Neuronal stem cell (in vitro differentiated cells): ENCODE measurements at regions not wholly inside any gene's neighbourhood (a gene's known extent, or its start where the extent isn't known, plus 50 kb on each side); places are given as distances from the start of the nearest gene placed in this dataset.

Experiments
- DNase-seq: peaks from one replicate; pipeline ENCODE4 v3.0.0-alpha.2; 2013; ENCODE audit warnings: low spot score
- H2AFZ ChIP-seq: one replicate; pipeline ENCODE4 v1.6.1; 2013; ENCODE audit warnings: mild to moderate bottlenecking, low read length, inconsistent platforms
- H2AK5ac ChIP-seq: 2 replicates; pipeline ENCODE4 v1.6.1; 2013; ENCODE audit warnings: low read depth, mild to moderate bottlenecking, inconsistent platforms, low read length, moderate library complexity, mixed read lengths
- H2BK120ac ChIP-seq: 2 replicates; pipeline ENCODE4 v1.6.1; 2013; ENCODE audit warnings: low read depth, mild to moderate bottlenecking, inconsistent platforms, low read length, moderate library complexity, mixed read lengths
- H2BK12ac ChIP-seq: one replicate; pipeline ENCODE4 v1.6.1; 2013; ENCODE audit warnings: low read length, inconsistent platforms
- H2BK15ac ChIP-seq: 2 replicates; pipeline ENCODE4 v1.6.1; 2013; ENCODE audit warnings: mild to moderate bottlenecking, low read length, inconsistent platforms, mixed read lengths
- H2BK5ac ChIP-seq: one replicate; pipeline ENCODE4 v1.6.1; 2013; ENCODE audit warnings: inconsistent platforms, mild to moderate bottlenecking, low read length, moderate library complexity
- H3K14ac ChIP-seq: one replicate; pipeline ENCODE4 v1.6.1; 2013; ENCODE audit warnings: low read length, inconsistent platforms
- H3K18ac ChIP-seq: 2 replicates; pipeline ENCODE4 v1.6.1; 2013; ENCODE audit warnings: low read length, inconsistent platforms
- H3K23ac ChIP-seq: 2 replicates; pipeline ENCODE4 v1.6.1; 2013; ENCODE audit warnings: low read depth, mild to moderate bottlenecking, mixed read lengths, low read length, inconsistent platforms; ENCODE audit not compliant: poor library complexity
- H3K27ac ChIP-seq: replicated peaks from 3 replicates; pipeline ENCODE4 v1.5.1; 2013; ENCODE audit warnings: low read length, inconsistent platforms
- H3K27me3 ChIP-seq, 3 experiments: 2 replicates each; pipeline ENCODE4 v1.6.1; 2013; ENCODE audit warnings: low read length in 3 of 3, mild to moderate bottlenecking in 2 of 3, inconsistent platforms in 1 of 3, low read depth in 1 of 3, mixed read lengths in 1 of 3, moderate library complexity in 1 of 3; ENCODE audit not compliant: control insufficient read depth in 3 of 3, insufficient read depth in 3 of 3
- H3K36me3 ChIP-seq, 2 donors: replicated peaks in 1 of 2; 2 replicates each; pipeline ENCODE4 v1.6.1; 2013; ENCODE audit warnings: low read length in 2 of 2; ENCODE audit not compliant: control insufficient read depth in 2 of 2, insufficient read depth in 2 of 2
- H3K4ac ChIP-seq: 2 replicates; pipeline ENCODE4 v1.6.1; 2013; ENCODE audit warnings: inconsistent platforms, mild to moderate bottlenecking, low read length, moderate library complexity
- H3K4me1 ChIP-seq, 2 donors: 1 replicate in 1 of 2; 2 replicates in 1 of 2; pipeline ENCODE4 v1.6.1; 2013; ENCODE audit warnings: low read length in 2 of 2, low read depth in 1 of 2; ENCODE audit not compliant: control insufficient read depth in 2 of 2, insufficient read depth in 1 of 2
- H3K4me2 ChIP-seq: one replicate; pipeline ENCODE4 v1.6.1; 2013; ENCODE audit warnings: mild to moderate bottlenecking, low read length, inconsistent platforms; ENCODE audit not compliant: insufficient read depth, poor library complexity, severe bottlenecking
- H3K4me3 ChIP-seq, 2 donors: 2 replicates each; pipeline ENCODE4 v1.5.1; 2013; ENCODE audit warnings: low read length in 2 of 2, mild to moderate bottlenecking in 2 of 2, inconsistent platforms in 1 of 2, moderate library complexity in 1 of 2
- H3K79me1 ChIP-seq: one replicate; pipeline ENCODE4 v1.6.1; 2013; ENCODE audit warnings: low read depth, mild to moderate bottlenecking, inconsistent platforms, low read length, moderate library complexity
- H3K9ac ChIP-seq: one replicate; pipeline ENCODE4 v1.6.1; 2013; ENCODE audit warnings: mild to moderate bottlenecking, low read depth, low read length, inconsistent platforms; ENCODE audit not compliant: poor library complexity
- H3K9me3 ChIP-seq, 2 donors: replicated peaks in 1 of 2; 2 replicates each; pipeline versions ENCODE3 to v1.6.1; 2013; ENCODE audit warnings: low read length in 2 of 2, mild to moderate bottlenecking in 2 of 2, inconsistent platforms in 1 of 2, low read depth in 1 of 2, mixed read lengths in 1 of 2, moderate library complexity in 1 of 2; ENCODE audit not compliant: control insufficient read depth in 2 of 2, insufficient read depth in 1 of 2
- H4K8ac ChIP-seq: one replicate; pipeline ENCODE4 v1.6.1; 2013; ENCODE audit warnings: low read depth, mild to moderate bottlenecking, inconsistent platforms, low read length, moderate library complexity
- H4K91ac ChIP-seq: one replicate; pipeline ENCODE4 v1.6.1; 2013; ENCODE audit warnings: low read length, low read depth, mild to moderate bottlenecking, inconsistent platforms; ENCODE audit not compliant: poor library complexity
- WGBS, 2 donors: extraction: QIAGEN DNeasy Blood & Tissue Kit; methylation state at CpG; one replicate each; pipeline ENCODE4 v1.1.7; 2013; ENCODE audit warnings: missing lambda C conversion rate in 2 of 2, mixed read lengths in 1 of 2; ENCODE audit not compliant: insufficient read length in 2 of 2, insufficient replicate concordance in 1 of 2; ENCODE audit errors: extremely low coverage in 2 of 2; 5-methylcytosine and 5-hydroxymethylcytosine counted together

GRCh38 chr12:93005928-93006392 is 76.9 kb upstream of the EEA1 start:
- Histone ChIP-seq H3K23ac (no peak overlapping the region), H3K79me1 (no peaks in the 10 kb centered on the region), H2BK12ac (no peak overlapping the region), H3K4ac (no peak overlapping the region), H3K27me3 (peaks cover 0 to 3% (median 0%) of the 10 kb centered on the region in 3 experiments), H4K8ac (no peak overlapping the region), H4K91ac (no peak overlapping the region), H3K27ac (no peak overlapping the region), H3K9ac (no peak overlapping the region), H3K4me1 (peaks cover 0 to 6% of the 10 kb centered on the region in 2 donors), H2BK5ac (no peak overlapping the region), H3K9me3 (no peaks in the 10 kb centered on the region), H3K4me3 (no peak overlapping the region), H2BK15ac (no peak overlapping the region), H2AK5ac (no peak overlapping the region), H3K14ac (no peak overlapping the region), H2BK120ac (no peak overlapping the region), H3K18ac (peak overlapping the region; percentile 29), H3K4me2 (no peak overlapping the region), H3K36me3 (no peaks in the 10 kb centered on the region), H2AFZ (no peak overlapping the region)
- DNase-seq = no peak
- no CpG with 5 or more reads among the region's 8 CpGs for WGBS, 2 donors

GRCh38 chr12:93006471-93007208 is 77.5 kb upstream of the EEA1 start:
- no peak overlapping the region for H2AK5ac ChIP-seq
- H3K23ac ChIP-seq = no peak overlapping the region
- no peak overlapping the region for H3K14ac ChIP-seq
- no peak overlapping the region for H3K27ac ChIP-seq
- no peak overlapping the region for H3K9ac ChIP-seq
- no peak overlapping the region for H3K4me3 ChIP-seq
- no peak overlapping the region for H2BK5ac ChIP-seq
- H3K4me1 ChIP-seq = peaks cover 0 to 9% of the 10 kb centered on the region in 2 donors
- DNase-seq = no peak
- no peak overlapping the region for H2BK15ac ChIP-seq
- H2AFZ ChIP-seq = no peak overlapping the region
- H3K9me3 ChIP-seq = no peaks in the 10 kb centered on the region
- no CpG with 5 or more reads among the region's 5 CpGs for WGBS, 2 donors
- H3K27me3 ChIP-seq = peaks cover 0 to 3% (median 0%) of the 10 kb centered on the region in 3 experiments
- H3K36me3 ChIP-seq = no peaks in the 10 kb centered on the region
- no peak overlapping the region for H2BK12ac ChIP-seq
- no peak overlapping the region for H4K91ac ChIP-seq
- H3K18ac ChIP-seq = no peak overlapping the region
- no peak overlapping the region for H2BK120ac ChIP-seq
- H3K4me2 ChIP-seq = no peak overlapping the region
- no peak overlapping the region for H3K4ac ChIP-seq
- H3K79me1 ChIP-seq = no peaks in the 10 kb centered on the region
- no peak overlapping the region for H4K8ac ChIP-seq

GRCh38 chr12:93007544-93007943 is 78.4 kb upstream of the EEA1 start:
- no CpG with 5 or more reads among the region's 4 CpGs for WGBS, 2 donors
- H2AK5ac ChIP-seq = no peak overlapping the region
- no peak overlapping the region for H2AFZ ChIP-seq
- no peaks in the 10 kb centered on the region for H3K9me3 ChIP-seq
- no peak overlapping the region for H2BK12ac ChIP-seq
- H3K4ac ChIP-seq = no peak overlapping the region
- no peak overlapping the region for H3K14ac ChIP-seq
- H3K4me1 ChIP-seq = peaks cover 0 to 9% of the 10 kb centered on the region in 2 donors
- no peak for DNase-seq
- no peak overlapping the region for H3K23ac ChIP-seq
- H4K8ac ChIP-seq = no peak overlapping the region
- H3K9ac ChIP-seq = no peak overlapping the region
- no peak overlapping the region for H2BK120ac ChIP-seq
- H3K79me1 ChIP-seq = no peaks in the 10 kb centered on the region
- H3K36me3 ChIP-seq = no peaks in the 10 kb centered on the region
- H2BK15ac ChIP-seq = no peak overlapping the region
- H3K18ac ChIP-seq = no peak overlapping the region
- H3K27me3 ChIP-seq = peaks cover 0 to 3% (median 0%) of the 10 kb centered on the region in 3 experiments
- H3K27ac ChIP-seq = no peak overlapping the region
- H4K91ac ChIP-seq = no peak overlapping the region
- H2BK5ac ChIP-seq = no peak overlapping the region
- no peak overlapping the region for H3K4me2 ChIP-seq
- no peak overlapping the region for H3K4me3 ChIP-seq

GRCh38 chr12:93008044-93008778 is 79.1 kb upstream of the EEA1 start:
- H3K23ac ChIP-seq = no peak overlapping the region
- no peak overlapping the region for H2BK15ac ChIP-seq
- H3K9me3 ChIP-seq = no peaks in the 10 kb centered on the region
- H3K79me1 ChIP-seq = no peaks in the 10 kb centered on the region
- H3K27me3 ChIP-seq = peaks cover 0 to 3% (median 0%) of the 10 kb centered on the region in 3 experiments
- H3K4ac ChIP-seq = no peak overlapping the region
- H3K4me1 ChIP-seq = peaks cover 0 to 9% of the 10 kb centered on the region in 2 donors
- no peak for DNase-seq
- no peak overlapping the region for H3K14ac ChIP-seq
- no peak overlapping the region for H3K4me2 ChIP-seq
- no peak overlapping the region for H3K18ac ChIP-seq
- no peak overlapping the region for H2AK5ac ChIP-seq
- no peak overlapping the region for H4K91ac ChIP-seq
- H2BK5ac ChIP-seq = no peak overlapping the region
- no peak overlapping the region for H3K9ac ChIP-seq
- H3K27ac ChIP-seq = no peak overlapping the region
- H3K36me3 ChIP-seq = no peaks in the 10 kb centered on the region
- no peak overlapping the region for H2AFZ ChIP-seq
- H4K8ac ChIP-seq = no peak overlapping the region
- H2BK12ac ChIP-seq = no peak overlapping the region
- H2BK120ac ChIP-seq = no peak overlapping the region
- WGBS, 2 donors = no CpG with 5 or more reads among the region's 3 CpGs
- no peak overlapping the region for H3K4me3 ChIP-seq
